ENCODE measurements at regions not wholly inside any gene's neighbourhood (a gene's known extent, or its start where the extent isn't known, plus 50 kb on each side); places are given as distances from the start of the nearest gene placed in this dataset.

GRCh38 chr3:10738688-10739372 lies 77.2 kb upstream of the SLC6A11 start (continued):
- TF ChIP-seq CEBPZ (IDR thresholded peaks at IDR 0.05; ENCODE audit: low read length): no peak
- no peak for TF ChIP-seq ZSCAN9 (CRISPR knock-in tag; IDR thresholded peaks at IDR 0.05; ENCODE audit: borderline replicate concordance)
- TF ChIP-seq BRD4 (CRISPR knock-in tag; IDR thresholded peaks at IDR 0.05): no peak
- TF ChIP-seq MAFF (IDR thresholded peaks at IDR 0.05; ENCODE audit: low read depth, low read length): no peak
- TF ChIP-seq MED8 (CRISPR knock-in tag; IDR thresholded peaks at IDR 0.05; ENCODE audit: insufficient replicate concordance): no peak
- TF ChIP-seq BRF2 (CRISPR knock-in tag; IDR thresholded peaks at IDR 0.05): no peak
- TF ChIP-seq ZNF703 (CRISPR knock-in tag; IDR thresholded peaks at IDR 0.05; ENCODE audit: borderline replicate concordance): no peak
- no peak for TF ChIP-seq PRDM4 (CRISPR knock-in tag; IDR thresholded peaks at IDR 0.05; ENCODE audit: borderline replicate concordance)
- no peak for TF ChIP-seq ZSCAN25 (CRISPR knock-in tag; IDR thresholded peaks at IDR 0.05)
- no peak for TF ChIP-seq ZNF775 (CRISPR knock-in tag; IDR thresholded peaks at IDR 0.05; ENCODE audit: borderline replicate concordance)
- TF ChIP-seq ZNF724P (CRISPR knock-in tag; IDR thresholded peaks at IDR 0.05; ENCODE audit: borderline replicate concordance): no peak
- TF ChIP-seq TARDBP (CRISPR knock-in tag; IDR thresholded peaks at IDR 0.05): no peak
- TF ChIP-seq HNF1B (CRISPR knock-in tag; IDR thresholded peaks at IDR 0.05): peak; percentile 33; the same call in 1 of the 2 replicates
- TF ChIP-seq ZNF576 (CRISPR knock-in tag; IDR thresholded peaks at IDR 0.05): no peak
- TF ChIP-seq NPAS2 (CRISPR knock-in tag; IDR thresholded peaks at IDR 0.05; ENCODE audit: borderline replicate concordance): no peak
- peak; percentile 45; the same call in 1 of the 2 replicates for TF ChIP-seq SALL1 (CRISPR knock-in tag; IDR thresholded peaks at IDR 0.05)
- TF ChIP-seq ZNF382 (CRISPR knock-in tag; IDR thresholded peaks at IDR 0.05; ENCODE audit: borderline replicate concordance): no peak
- TF ChIP-seq ZNF275 (CRISPR knock-in tag; IDR thresholded peaks at IDR 0.05; ENCODE audit: borderline replicate concordance): no peak
- no peak for TF ChIP-seq ZNF430 (CRISPR knock-in tag; IDR thresholded peaks at IDR 0.05)
- no peak for TF ChIP-seq ZNF629 (CRISPR knock-in tag; conservative IDR thresholded peaks at IDR 0.05)

All from HepG2 (cell line).